VCaP (cell line): ENCODE measurements at regions not wholly inside any gene's neighbourhood (a gene's known extent, or its start where the extent isn't known, plus 50 kb on each side); places are given as distances from the start of the nearest gene placed in this dataset.

Experiments
- H3K27ac ChIP-seq: fragments of 450-650 bp; 2 replicates; pipeline ENCODE4 v1.5.1; 2017
- TF ChIP-seq, protein P1 (sequence below): fragments of 450-650 bp; conservative IDR thresholded peaks from 2 replicates; pipeline ENCODE4 v1.5.1; 2017; ENCODE audit warnings: mild to moderate bottlenecking, moderate library complexity

- H3K27ac ChIP-seq: no peak overlapping the region
These were observed 613.2 kb upstream of the NOX3 start for GRCh38 chr6:156068881-156069280.

GRCh38 chr6:156065849-156066248 is 610.2 kb upstream of the NOX3 start:
- TF ChIP-seq, protein P1, sequence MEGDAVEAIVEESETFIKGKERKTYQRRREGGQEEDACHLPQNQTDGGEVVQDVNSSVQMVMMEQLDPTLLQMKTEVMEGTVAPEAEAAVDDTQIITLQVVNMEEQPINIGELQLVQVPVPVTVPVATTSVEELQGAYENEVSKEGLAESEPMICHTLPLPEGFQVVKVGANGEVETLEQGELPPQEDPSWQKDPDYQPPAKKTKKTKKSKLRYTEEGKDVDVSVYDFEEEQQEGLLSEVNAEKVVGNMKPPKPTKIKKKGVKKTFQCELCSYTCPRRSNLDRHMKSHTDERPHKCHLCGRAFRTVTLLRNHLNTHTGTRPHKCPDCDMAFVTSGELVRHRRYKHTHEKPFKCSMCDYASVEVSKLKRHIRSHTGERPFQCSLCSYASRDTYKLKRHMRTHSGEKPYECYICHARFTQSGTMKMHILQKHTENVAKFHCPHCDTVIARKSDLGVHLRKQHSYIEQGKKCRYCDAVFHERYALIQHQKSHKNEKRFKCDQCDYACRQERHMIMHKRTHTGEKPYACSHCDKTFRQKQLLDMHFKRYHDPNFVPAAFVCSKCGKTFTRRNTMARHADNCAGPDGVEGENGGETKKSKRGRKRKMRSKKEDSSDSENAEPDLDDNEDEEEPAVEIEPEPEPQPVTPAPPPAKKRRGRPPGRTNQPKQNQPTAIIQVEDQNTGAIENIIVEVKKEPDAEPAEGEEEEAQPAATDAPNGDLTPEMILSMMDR: no peak
- no peak overlapping the region for H3K27ac ChIP-seq

More at GRCh38 chr6:156068881-156069280, 613.2 kb upstream of the NOX3 start:
- TF ChIP-seq, protein P1: no peak

GRCh38 chr6:156062091-156062563 is 606.5 kb upstream of the NOX3 start:
- TF ChIP-seq, protein P1: no peak
- H3K27ac ChIP-seq: no peak overlapping the region

GRCh38 chr6:156061465-156061864 is 605.8 kb upstream of the NOX3 start:
- TF ChIP-seq, protein P1: no peak
- no peak overlapping the region for H3K27ac ChIP-seq

DNA sequence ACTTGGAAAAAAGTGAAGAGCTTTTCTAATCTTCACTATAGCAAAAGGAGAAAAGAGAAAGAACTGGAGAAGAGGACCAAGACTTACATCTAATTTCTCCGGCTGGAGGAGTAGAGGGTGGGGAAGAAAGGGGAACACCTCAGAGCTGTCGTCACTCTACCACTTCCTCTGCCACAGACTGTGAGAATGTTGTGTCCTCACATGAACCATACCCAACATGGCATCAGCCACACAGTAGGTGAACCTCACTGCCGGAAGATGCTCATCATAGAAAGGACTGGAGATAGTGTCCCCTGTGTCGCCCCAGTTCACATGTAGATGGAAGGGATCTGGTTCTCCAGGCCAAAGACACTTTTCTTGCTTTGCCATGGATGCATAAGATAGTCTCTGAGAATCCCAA is 604.4 kb upstream of the NOX3 start:
- H3K27ac ChIP-seq: no peak overlapping the region
- TF ChIP-seq, protein P1: no peak

DNA sequence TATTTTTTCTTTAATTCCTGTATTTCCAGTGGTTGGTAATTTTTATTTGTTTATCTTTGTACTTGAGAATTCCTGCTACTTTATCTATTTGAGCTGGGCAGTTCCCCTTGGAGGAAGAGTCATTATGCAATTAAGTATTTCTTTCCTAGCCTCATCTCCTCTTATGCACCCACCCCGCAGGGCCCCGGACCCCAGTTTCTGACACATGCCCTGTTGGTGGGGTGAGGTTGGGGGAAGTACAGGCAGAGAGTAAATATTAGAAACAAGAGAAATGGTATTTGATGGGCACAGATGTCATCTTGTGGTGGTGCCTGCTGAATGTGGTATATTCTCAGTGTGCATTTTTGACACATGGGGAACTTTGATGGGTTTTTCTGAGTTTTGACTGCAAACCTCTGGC is 602.7 kb upstream of the NOX3 start:
- TF ChIP-seq, protein P1: no peak
- no peak overlapping the region for H3K27ac ChIP-seq

DNA sequence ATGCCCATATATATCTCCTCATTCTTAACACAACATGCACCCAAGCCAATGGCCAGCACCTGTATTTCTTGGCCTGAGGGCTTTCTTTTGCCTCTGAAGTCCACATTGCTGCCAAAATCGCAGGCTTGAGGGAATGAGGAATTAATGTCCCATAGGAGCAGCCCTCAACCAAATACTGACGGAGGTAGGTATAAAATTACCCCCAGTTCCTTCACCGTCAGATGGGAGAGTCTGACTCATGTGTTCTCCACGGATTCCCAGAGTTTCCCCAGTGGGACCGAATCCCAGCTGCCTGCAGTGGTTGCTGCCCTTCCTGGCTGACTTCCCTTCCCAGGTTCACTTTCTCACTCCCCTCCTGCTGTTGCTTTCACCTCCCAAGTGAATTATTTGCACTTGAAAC is 602.2 kb upstream of the NOX3 start:
- H3K27ac ChIP-seq: no peak overlapping the region
- TF ChIP-seq, protein P1: no peak

DNA sequence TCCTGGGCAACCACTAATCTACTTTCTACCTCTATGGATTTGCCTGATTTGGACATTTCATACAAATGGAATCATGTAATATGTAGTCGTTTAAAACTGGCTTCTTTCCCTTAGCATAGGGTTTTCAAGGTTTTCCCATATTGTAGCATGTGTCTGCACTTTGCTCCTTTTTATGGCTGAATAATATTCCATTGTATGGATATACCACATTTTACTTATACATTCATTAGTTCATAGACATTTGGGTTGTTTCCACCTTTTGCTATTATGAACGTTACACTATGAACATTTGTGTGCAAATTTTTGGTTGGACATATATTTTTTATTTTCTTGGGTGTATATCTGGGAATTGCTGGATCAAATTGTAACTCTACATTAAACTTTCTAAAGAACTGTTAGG is 600.4 kb upstream of the NOX3 start:
- TF ChIP-seq, protein P1: no peak
- no peak overlapping the region for H3K27ac ChIP-seq
